ENCODE measurements at regions not wholly inside any gene's neighbourhood (a gene's known extent, or its start where the extent isn't known, plus 50 kb on each side); places are given as distances from the start of the nearest gene placed in this dataset.

GRCh38 chr1:172905452-172905851 lies 145.3 kb downstream of the TNFSF18 start:
- TF ChIP-seq CTCF (IDR thresholded peaks at IDR 0.05): no peak
- no peak for TF ChIP-seq POLR2AphosphoS5 (IDR thresholded peaks at IDR 0.05)

Measured in stomach (tissue), 4 donors.